Cardiac fibroblast (primary cell): ENCODE measurements at regions not wholly inside any gene's neighbourhood (a gene's known extent, or its start where the extent isn't known, plus 50 kb on each side); places are given as distances from the start of the nearest gene placed in this dataset.

Experiments used
- DNase-seq, 2 donors: peaks; one replicate each; pipeline versions ENCODE4 v3.0.0 to v3.0.0-alpha.2; 2010; ENCODE audit warnings: low read depth in 2 of 2
- H3K4me3 ChIP-seq, 2 donors: replicated peaks in 1 of 2; 1 replicate in 1 of 2; 2 replicates in 1 of 2; pipeline ENCODE4 v1.5.1; 2011; ENCODE audit warnings: low read depth in 2 of 2, low read length in 2 of 2, mild to moderate bottlenecking in 2 of 2, moderate library complexity in 1 of 2
- TF ChIP-seq, protein P1 (sequence below): IDR thresholded peaks from one replicate; pipeline ENCODE4 v1.5.1; 2011; ENCODE audit warnings: low read depth, mild to moderate bottlenecking, low read length, inconsistent platforms

DNA sequence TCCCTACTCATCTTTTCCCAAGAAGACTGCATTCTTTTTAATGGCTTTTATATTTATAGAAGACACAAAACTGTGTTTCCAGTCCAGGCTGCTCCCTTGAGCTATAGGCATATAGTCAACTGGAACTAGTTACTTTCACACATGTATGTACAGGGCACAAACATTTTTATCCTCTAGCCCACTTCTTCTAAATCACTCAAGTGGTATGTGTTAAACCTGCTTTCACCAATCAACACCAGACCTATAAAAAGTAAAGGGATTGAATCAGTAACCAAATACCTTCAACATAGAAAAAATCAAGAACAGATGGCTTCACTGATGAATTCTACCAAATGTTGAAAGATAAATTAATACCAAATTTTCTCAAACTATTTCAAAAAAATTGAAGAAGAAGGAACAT, 584.2 kb upstream of the SLITRK1 start:
- H3K4me3 ChIP-seq = no peak overlapping the region
- TF ChIP-seq, protein P1, sequence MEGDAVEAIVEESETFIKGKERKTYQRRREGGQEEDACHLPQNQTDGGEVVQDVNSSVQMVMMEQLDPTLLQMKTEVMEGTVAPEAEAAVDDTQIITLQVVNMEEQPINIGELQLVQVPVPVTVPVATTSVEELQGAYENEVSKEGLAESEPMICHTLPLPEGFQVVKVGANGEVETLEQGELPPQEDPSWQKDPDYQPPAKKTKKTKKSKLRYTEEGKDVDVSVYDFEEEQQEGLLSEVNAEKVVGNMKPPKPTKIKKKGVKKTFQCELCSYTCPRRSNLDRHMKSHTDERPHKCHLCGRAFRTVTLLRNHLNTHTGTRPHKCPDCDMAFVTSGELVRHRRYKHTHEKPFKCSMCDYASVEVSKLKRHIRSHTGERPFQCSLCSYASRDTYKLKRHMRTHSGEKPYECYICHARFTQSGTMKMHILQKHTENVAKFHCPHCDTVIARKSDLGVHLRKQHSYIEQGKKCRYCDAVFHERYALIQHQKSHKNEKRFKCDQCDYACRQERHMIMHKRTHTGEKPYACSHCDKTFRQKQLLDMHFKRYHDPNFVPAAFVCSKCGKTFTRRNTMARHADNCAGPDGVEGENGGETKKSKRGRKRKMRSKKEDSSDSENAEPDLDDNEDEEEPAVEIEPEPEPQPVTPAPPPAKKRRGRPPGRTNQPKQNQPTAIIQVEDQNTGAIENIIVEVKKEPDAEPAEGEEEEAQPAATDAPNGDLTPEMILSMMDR = no peak
- no peak for DNase-seq

GRCh38 chr13:84460989-84461388, 578.7 kb upstream of the SLITRK1 start:
- TF ChIP-seq, protein P1 = no peak
- H3K4me3 ChIP-seq = no peak overlapping the region
- no peak for DNase-seq

DNA sequence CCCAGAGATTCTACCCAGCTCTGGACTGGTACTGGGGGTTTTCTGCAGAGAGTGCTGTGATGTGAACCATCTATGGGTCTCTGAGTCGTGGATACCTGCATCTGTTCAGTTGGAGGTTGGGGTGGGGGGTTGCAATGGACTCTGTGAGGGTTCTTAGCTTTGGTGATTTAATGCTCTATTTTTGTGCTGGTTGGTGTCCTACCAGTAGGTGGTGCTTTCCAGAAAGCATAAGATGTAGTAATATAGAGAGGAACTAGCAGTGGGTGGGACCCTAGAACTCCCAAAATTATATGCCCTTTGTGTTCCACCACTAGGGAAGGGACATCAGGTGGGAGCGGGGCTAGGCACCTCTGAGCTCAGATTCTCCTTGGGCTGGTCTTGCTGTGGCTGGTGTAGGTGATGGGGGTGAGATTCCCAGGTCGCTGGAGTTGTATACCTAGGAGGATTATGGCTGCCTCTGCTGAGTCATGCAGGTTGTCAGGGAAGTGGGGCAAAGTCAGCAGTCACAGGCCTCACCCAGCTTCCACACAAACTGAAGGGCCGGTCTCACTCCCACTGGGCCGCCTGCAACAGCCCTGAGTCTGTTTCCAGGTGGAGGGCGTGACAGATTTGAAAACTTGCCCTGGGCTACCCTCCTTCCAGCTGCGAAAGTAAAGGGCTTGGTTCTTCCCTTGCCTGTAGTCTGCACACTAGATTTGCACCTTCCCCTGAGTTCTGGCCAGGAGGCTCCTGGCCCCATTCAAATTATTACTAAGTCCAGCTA, 573.0 kb upstream of the SLITRK1 start:
- H3K4me3 ChIP-seq = no peak overlapping the region
- no peak for DNase-seq
- TF ChIP-seq, protein P1 = no peak

GRCh38 chr13:84447640-84447978, 565.3 kb upstream of the SLITRK1 start:
- no peak overlapping the region for H3K4me3 ChIP-seq
- DNase-seq = no peak
- TF ChIP-seq, protein P1 = no peak

DNA sequence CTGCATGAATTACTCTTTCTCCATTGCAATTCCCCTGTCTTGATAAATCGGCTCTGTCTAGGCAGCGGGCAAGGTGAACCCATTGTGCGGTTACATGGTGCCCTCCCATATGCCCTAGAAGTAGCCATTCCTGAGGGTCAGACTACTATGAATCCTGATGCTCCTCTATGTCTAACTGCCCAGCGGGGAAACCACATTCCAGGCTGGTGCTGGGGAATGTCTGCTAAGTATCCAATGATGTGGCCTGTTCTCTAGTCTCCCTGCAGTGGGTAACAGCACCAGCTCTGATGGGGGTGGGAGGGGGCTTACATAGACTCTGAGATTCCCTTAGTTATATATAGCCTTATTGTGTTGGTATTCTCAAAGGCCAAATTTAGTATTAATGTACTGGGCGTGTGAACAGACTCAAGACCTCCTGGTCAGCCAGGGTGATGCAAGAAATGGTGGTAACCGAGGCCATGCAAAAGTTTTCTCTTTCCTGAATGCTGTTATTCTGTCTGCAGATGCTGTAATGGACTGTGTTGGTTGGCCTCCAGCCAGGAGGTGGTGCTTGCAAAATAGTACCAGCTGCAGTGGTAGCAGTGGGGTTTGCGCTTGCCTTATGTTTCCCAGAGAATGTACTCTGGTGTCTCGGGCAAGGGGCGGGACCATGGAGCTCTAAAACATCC, 564.8 kb upstream of the SLITRK1 start:
- H3K4me3 ChIP-seq = no peak overlapping the region
- TF ChIP-seq, protein P1 = no peak
- DNase-seq = peak; percentile 3 to 26

DNA sequence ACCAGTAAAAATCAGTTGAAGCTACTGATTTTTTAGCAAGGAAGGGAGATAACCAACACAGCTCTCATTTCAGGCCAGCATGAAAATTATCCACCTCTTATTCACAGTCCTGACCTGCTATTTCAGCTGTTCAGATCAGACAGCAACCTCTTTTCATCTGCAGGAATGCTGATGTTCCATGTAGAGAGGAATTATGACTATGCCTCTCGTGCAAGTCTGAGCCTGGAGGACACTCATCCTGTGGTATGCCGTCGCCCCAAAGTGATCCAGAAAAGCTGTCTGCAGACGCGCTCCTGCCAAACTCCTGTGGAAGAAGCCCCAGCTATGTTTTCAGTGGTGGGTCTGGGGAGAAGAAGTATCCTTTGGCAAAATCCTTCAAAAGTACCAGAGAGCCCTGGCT, 563.5 kb upstream of the SLITRK1 start:
- TF ChIP-seq, protein P1 = no peak
- no peak overlapping the region for H3K4me3 ChIP-seq
- peak in 1 of 2 donors; percentile 40 for DNase-seq
